Neural progenitor cell (in vitro differentiated cells): ENCODE measurements at regions not wholly inside any gene's neighbourhood (a gene's known extent, or its start where the extent isn't known, plus 50 kb on each side); places are given as distances from the start of the nearest gene placed in this dataset.

Experiments used
- DNase-seq: peaks from one replicate; pipeline ENCODE4 v3.0.0-alpha.2; 2016; ENCODE audit warnings: low spot score
- H2AFZ ChIP-seq: fragments of 200-600 bp; sonication (generic); replicated peaks from 2 replicates; pipeline ENCODE4 v1.6.1; 2016; ENCODE audit warnings: antibody characterized with exemption
- H3F3A ChIP-seq: fragments of 200-600 bp; sonication (generic); 2 replicates; pipeline ENCODE4 v1.6.1; 2016; ENCODE audit warnings: antibody characterized with exemption, low read depth
- H3K27ac ChIP-seq: fragments of 200-600 bp; sonication (generic); 2 replicates; pipeline ENCODE4 v1.5.1; 2016; ENCODE audit warnings: mild to moderate bottlenecking
- H3K27me3 ChIP-seq: fragments of 200-600 bp; sonication (generic); 2 replicates; pipeline ENCODE4 v1.6.1; 2016; ENCODE audit warnings: mild to moderate bottlenecking, moderate library complexity
- H3K36me3 ChIP-seq: fragments of 200-600 bp; sonication (generic); 2 replicates; pipeline ENCODE4 v1.5.1; 2016
- H3K4me1 ChIP-seq: fragments of 200-600 bp; sonication (generic); 2 replicates; pipeline ENCODE4 v1.6.1; 2016; ENCODE audit warnings: mixed run types
- H3K4me2 ChIP-seq: fragments of 200-600 bp; sonication (generic); 2 replicates; pipeline ENCODE4 v1.6.1; 2016
- H3K4me3 ChIP-seq: fragments of 200-600 bp; sonication (generic); 2 replicates; pipeline ENCODE4 v1.5.1; 2016
- H3K79me2 ChIP-seq: fragments of 200-600 bp; sonication (generic); 2 replicates; pipeline ENCODE4 v1.6.1; 2016; ENCODE audit warnings: low read depth
- H3K9ac ChIP-seq: fragments of 200-600 bp; sonication (generic); 2 replicates; pipeline ENCODE4 v1.6.1; 2016
- H3K9me3 ChIP-seq: fragments of 200-600 bp; sonication (generic); 2 replicates; pipeline ENCODE4 v1.5.1; 2016; ENCODE audit warnings: low read depth
- H4K20me1 ChIP-seq: fragments of 200-600 bp; sonication (generic); 2 replicates; pipeline ENCODE4 v1.6.1; 2016; ENCODE audit warnings: low read depth
- H3K27ac Mint-ChIP-seq: 3 replicates; pipeline ENCODE4 v1.8.0; 2021; ENCODE audit warnings: mixed read lengths
- H3K27me3 Mint-ChIP-seq: 2 replicates; pipeline ENCODE4 v1.8.0; 2022; ENCODE audit warnings: low read depth, mild to moderate bottlenecking, inconsistent platforms, moderate library complexity, mixed read lengths; ENCODE audit not compliant: insufficient read depth
- H3K36me3 Mint-ChIP-seq: 3 replicates; pipeline ENCODE4 v1.8.0; 2021; ENCODE audit warnings: mixed read lengths
- H3K4me1 Mint-ChIP-seq: 3 replicates; pipeline ENCODE4 v1.8.0; 2021; ENCODE audit warnings: mixed read lengths
- H3K4me3 Mint-ChIP-seq: 3 replicates; pipeline ENCODE4 v1.8.0; 2021; ENCODE audit warnings: mild to moderate bottlenecking, moderate library complexity, mixed read lengths
- H3K9me3 Mint-ChIP-seq: 3 replicates; pipeline ENCODE4 v1.8.0; 2020; ENCODE audit warnings: mixed read lengths
- EZH2 ChIP-seq: fragments of 200-600 bp; sonication (generic); IDR thresholded peaks from 2 replicates; pipeline ENCODE4 v1.6.1; 2017; ENCODE audit warnings: antibody characterized with exemption, mild to moderate bottlenecking, moderate library complexity
- EZH2phosphoT487 ChIP-seq: fragments of 200-600 bp; sonication (generic); IDR thresholded peaks from 2 replicates; pipeline ENCODE4 v1.6.1; 2017; ENCODE audit warnings: antibody characterized with exemption
- TF ChIP-seq, protein P1 (sequence below): fragments of 200-600 bp; sonication (generic); IDR thresholded peaks from 2 replicates; pipeline ENCODE4 v1.5.1; 2017; ENCODE audit warnings: antibody characterized with exemption, mild to moderate bottlenecking

DNA sequence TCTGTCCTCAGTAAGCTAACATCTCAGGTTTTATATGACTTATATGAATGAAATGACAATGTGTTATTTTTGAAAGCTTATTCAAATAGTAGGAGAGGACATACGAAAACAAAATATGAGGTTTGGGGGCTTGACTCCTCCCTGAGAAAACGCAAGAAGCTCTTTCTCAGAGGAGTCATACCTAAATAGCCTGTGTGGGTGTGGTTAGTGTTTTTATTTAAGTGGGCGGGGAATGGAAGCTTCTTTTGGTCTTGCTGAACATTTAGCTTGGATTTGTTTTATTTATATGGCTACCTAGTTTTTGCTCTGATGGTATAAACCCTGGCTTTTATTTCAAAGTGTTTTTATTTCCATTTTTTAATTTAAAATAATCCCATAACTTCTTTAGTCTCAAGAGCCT lies 72.1 kb upstream of the DSG1 start:
- Mint-ChIP-seq H3K36me3 (no peaks in the 10 kb centered on the region), H3K4me3 (no peak overlapping the region), H3K27me3 (peaks cover 4% of the 10 kb centered on the region), H3K27ac (peak overlapping the region; percentile 83), H3K9me3 (no peaks in the 10 kb centered on the region), H3K4me1 (peaks cover 60% of the 10 kb centered on the region)
- Histone ChIP-seq H3K79me2 (no peaks in the 10 kb centered on the region), H3K4me3 (no peak overlapping the region), H3K27ac (no peak overlapping the region), H3K4me1 (peaks cover 41% of the 10 kb centered on the region), H3K9me3 (no peaks in the 10 kb centered on the region), H3K4me2 (no peak overlapping the region), H3F3A (peaks cover 8% of the 10 kb centered on the region), H3K36me3 (no peaks in the 10 kb centered on the region), H4K20me1 (no peaks in the 10 kb centered on the region), H2AFZ (no peak overlapping the region), H3K9ac (no peak overlapping the region), H3K27me3 (no peaks in the 10 kb centered on the region)
- no peak for DNase-seq
- TF ChIP-seq EZH2 = no peak
- TF ChIP-seq, protein P1, sequence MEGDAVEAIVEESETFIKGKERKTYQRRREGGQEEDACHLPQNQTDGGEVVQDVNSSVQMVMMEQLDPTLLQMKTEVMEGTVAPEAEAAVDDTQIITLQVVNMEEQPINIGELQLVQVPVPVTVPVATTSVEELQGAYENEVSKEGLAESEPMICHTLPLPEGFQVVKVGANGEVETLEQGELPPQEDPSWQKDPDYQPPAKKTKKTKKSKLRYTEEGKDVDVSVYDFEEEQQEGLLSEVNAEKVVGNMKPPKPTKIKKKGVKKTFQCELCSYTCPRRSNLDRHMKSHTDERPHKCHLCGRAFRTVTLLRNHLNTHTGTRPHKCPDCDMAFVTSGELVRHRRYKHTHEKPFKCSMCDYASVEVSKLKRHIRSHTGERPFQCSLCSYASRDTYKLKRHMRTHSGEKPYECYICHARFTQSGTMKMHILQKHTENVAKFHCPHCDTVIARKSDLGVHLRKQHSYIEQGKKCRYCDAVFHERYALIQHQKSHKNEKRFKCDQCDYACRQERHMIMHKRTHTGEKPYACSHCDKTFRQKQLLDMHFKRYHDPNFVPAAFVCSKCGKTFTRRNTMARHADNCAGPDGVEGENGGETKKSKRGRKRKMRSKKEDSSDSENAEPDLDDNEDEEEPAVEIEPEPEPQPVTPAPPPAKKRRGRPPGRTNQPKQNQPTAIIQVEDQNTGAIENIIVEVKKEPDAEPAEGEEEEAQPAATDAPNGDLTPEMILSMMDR = no peak
- TF ChIP-seq EZH2phosphoT487 = no peak

DNA sequence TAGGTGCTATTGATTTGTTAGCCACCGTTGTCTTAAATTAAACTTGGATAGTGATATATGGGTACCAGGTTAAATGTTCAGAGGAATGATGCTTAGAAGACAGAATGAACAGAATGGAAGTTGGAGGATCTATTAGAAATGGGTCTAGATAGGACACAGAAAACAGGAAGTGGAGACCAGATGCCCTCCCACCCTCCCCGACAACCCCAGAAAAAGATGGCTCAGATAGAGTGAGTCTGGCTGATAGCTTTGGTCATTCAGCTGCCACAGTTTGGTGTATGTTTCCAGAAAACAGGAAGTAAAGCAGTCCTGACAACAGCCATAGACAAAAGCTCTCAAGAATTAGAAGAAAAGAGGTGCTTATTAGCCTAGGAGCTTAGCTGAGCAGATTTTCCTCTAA lies 71.5 kb upstream of the DSG1 start:
- Histone ChIP-seq H3K27ac (peak overlapping the region; percentile 29), H3F3A (peaks cover 8% of the 10 kb centered on the region), H3K4me3 (no peak overlapping the region), H3K9ac (no peak overlapping the region), H3K79me2 (no peaks in the 10 kb centered on the region), H4K20me1 (no peaks in the 10 kb centered on the region), H3K4me2 (no peak overlapping the region), H3K27me3 (no peaks in the 10 kb centered on the region), H3K36me3 (no peaks in the 10 kb centered on the region), H2AFZ (no peak overlapping the region), H3K9me3 (no peaks in the 10 kb centered on the region), H3K4me1 (peaks cover 35% of the 10 kb centered on the region)
- H3K36me3 Mint-ChIP-seq = no peaks in the 10 kb centered on the region
- peaks cover 4% of the 10 kb centered on the region for H3K27me3 Mint-ChIP-seq
- no peak for TF ChIP-seq EZH2phosphoT487
- no peak for TF ChIP-seq EZH2
- TF ChIP-seq, protein P1 = no peak
- H3K9me3 Mint-ChIP-seq = no peaks in the 10 kb centered on the region
- H3K27ac Mint-ChIP-seq = no peak overlapping the region
- DNase-seq = no peak
- no peak overlapping the region for H3K4me3 Mint-ChIP-seq
- peaks cover 57% of the 10 kb centered on the region for H3K4me1 Mint-ChIP-seq

DNA sequence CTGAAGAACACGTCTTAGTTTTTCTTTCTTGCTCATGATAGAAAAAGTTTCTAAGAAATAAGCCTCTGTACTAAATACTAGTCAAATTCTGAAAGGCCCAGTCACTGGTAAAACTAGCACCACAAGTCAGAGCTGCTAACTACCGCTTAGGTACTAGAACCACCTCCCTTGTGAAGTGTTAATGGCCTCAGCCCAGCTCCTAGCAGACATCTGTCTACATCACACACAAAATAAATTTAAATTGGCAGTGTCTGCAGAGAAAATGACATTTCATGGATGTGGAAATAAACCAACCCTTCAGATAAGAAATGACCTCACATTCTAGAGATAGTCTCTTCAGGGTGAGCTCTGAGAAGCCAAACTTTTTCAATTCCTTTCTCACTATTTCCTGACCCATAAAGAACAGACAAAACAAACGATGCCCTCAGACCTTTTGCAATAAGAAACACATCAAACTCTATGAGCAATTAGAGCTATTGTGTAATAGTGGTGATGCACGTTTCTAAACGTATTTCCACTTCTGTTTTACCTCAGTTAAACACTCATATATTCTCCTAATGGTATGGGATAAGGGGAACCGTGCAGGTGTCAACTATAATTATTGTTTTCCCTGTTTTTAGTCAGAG lies 70.3 kb upstream of the DSG1 start:
- Histone ChIP-seq H3K9ac (no peak overlapping the region), H3K4me1 (peaks cover 24% of the 10 kb centered on the region), H4K20me1 (no peaks in the 10 kb centered on the region), H3K4me3 (no peak overlapping the region), H3K4me2 (no peak overlapping the region), H3K79me2 (no peaks in the 10 kb centered on the region), H3K27me3 (no peaks in the 10 kb centered on the region), H2AFZ (no peak overlapping the region), H3F3A (peaks cover 8% of the 10 kb centered on the region), H3K27ac (no peak overlapping the region), H3K36me3 (no peaks in the 10 kb centered on the region), H3K9me3 (no peaks in the 10 kb centered on the region)
- H3K4me3 Mint-ChIP-seq = no peak overlapping the region
- H3K27me3 Mint-ChIP-seq = peaks cover 2% of the 10 kb centered on the region
- no peaks in the 10 kb centered on the region for H3K36me3 Mint-ChIP-seq
- no peak for DNase-seq
- no peak overlapping the region for H3K27ac Mint-ChIP-seq
- TF ChIP-seq EZH2phosphoT487 (no peak), EZH2 (no peak)
- TF ChIP-seq, protein P1 = no peak
- no peaks in the 10 kb centered on the region for H3K9me3 Mint-ChIP-seq
- H3K4me1 Mint-ChIP-seq = peaks cover 47% of the 10 kb centered on the region
